ENCODE measurements at regions not wholly inside any gene's neighbourhood (a gene's known extent, or its start where the extent isn't known, plus 50 kb on each side); places are given as distances from the start of the nearest gene placed in this dataset.
"Not testable (repeated sequence)": the region's sequence is repeated elsewhere in the genome, so short reads cannot be mapped to it uniquely, and the experiment has no call there.

GRCh38 chr6:137788248-137788647, 78.8 kb upstream of the TNFAIP3 start:
- no peak for DNase-seq

GRCh38 chr6:137791281-137792159, 75.5 kb upstream of the TNFAIP3 start:
- DNase-seq: peak in 1 of 3 experiments; percentile 10

GRCh38 chr6:137792160-137793033, 74.7 kb upstream of the TNFAIP3 start:
- no peak for DNase-seq

- DNase-seq: no peak
These were observed 73.1 kb upstream of the TNFAIP3 start for GRCh38 chr6:137793805-137794515.

GRCh38 chr6:137794516-137795201, 72.4 kb upstream of the TNFAIP3 start:
- DNase-seq: no peak

GRCh38 chr6:137795501-137795900, 71.6 kb upstream of the TNFAIP3 start:
- no peak for DNase-seq

- no peak for DNase-seq
These were observed 68.8 kb upstream of the TNFAIP3 start for GRCh38 chr6:137798261-137798660.

- no peak for DNase-seq
These were observed 68.2 kb upstream of the TNFAIP3 start for GRCh38 chr6:137798846-137799245.

GRCh38 chr6:137799950-137800568, 67.0 kb upstream of the TNFAIP3 start:
- peak in 2 of 3 experiments; percentile 26 to 62 for DNase-seq

- no peak for DNase-seq
These were observed 66.3 kb upstream of the TNFAIP3 start for GRCh38 chr6:137800762-137801161.

- DNase-seq: no peak
These were observed 65.5 kb upstream of the TNFAIP3 start for GRCh38 chr6:137801352-137802114.

GRCh38 chr6:137802408-137803182, 64.5 kb upstream of the TNFAIP3 start:
- no peak for DNase-seq

GRCh38 chr6:137804637-137805036, 62.4 kb upstream of the TNFAIP3 start:
- no peak for DNase-seq

- DNase-seq: no peak
These were observed 61.4 kb upstream of the TNFAIP3 start for GRCh38 chr6:137805622-137806021.

GRCh38 chr6:137806914-137807682, 60.0 kb upstream of the TNFAIP3 start:
- no peak for DNase-seq

GRCh38 chr6:137808191-137808590, 58.9 kb upstream of the TNFAIP3 start:
- no peak for DNase-seq

GRCh38 chr6:137808836-137809315, 58.2 kb upstream of the TNFAIP3 start:
- no peak for DNase-seq

- not testable (repeated sequence) for DNase-seq
These were observed 57.0 kb upstream of the TNFAIP3 start for GRCh38 chr6:137809895-137810553.
